ENCODE measurements at regions not wholly inside any gene's neighbourhood (a gene's known extent, or its start where the extent isn't known, plus 50 kb on each side); places are given as distances from the start of the nearest gene placed in this dataset.

- TF ChIP-seq CTCF (IDR thresholded peaks at IDR 0.05) (no peak), POLR2AphosphoS5 (IDR thresholded peaks at IDR 0.05) (no peak), POLR2A (IDR thresholded peaks at IDR 0.05) (no peak), EP300 (IDR thresholded peaks at IDR 0.05; ENCODE audit: low read depth) (no peak)
Measured at GRCh38 chr3:71926616-71927015, 141.7 kb upstream of the PROK2 start.

Data from transverse colon (tissue), 4 donors.